RKO (cell line): ENCODE measurements at regions not wholly inside any gene's neighbourhood (a gene's known extent, or its start where the extent isn't known, plus 50 kb on each side); places are given as distances from the start of the nearest gene placed in this dataset.

ENCODE experiments used
- DNase-seq: peaks from one replicate; pipeline ENCODE4 v3.0.0-alpha.2; 2016; ENCODE audit warnings: low spot score

- no peak for DNase-seq
Measured at GRCh38 chr15:100812802-100813201, 66.8 kb upstream of the ALDH1A3 start.

GRCh38 chr15:100818927-100819326 is 60.7 kb upstream of the ALDH1A3 start:
- no peak for DNase-seq

- DNase-seq: no peak
Measured at GRCh38 chr15:100820528-100820927, 59.1 kb upstream of the ALDH1A3 start.

GRCh38 chr15:100821327-100821726 is 58.3 kb upstream of the ALDH1A3 start:
- DNase-seq: no peak

DNA sequence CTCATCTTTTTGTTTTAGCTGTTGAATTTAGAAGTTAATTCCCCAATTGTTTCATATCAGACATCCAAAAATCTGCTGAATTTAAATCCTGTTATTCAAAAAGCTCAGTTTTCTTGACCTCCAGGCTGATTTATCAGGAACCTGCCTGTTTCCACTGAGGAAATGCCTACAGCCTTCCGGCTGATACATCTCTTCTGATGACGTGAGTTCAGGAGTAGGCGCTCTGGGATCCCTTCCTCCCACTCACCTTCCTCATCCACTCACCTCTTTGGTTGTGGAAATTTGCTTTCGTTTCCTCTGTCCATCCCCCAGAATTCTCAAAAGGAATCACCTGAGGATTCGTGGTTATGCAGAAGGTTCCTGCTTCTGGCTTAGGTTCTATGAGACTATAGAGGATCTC is 55.4 kb upstream of the ALDH1A3 start:
- DNase-seq: no peak

GRCh38 chr15:100829457-100829856 is 50.2 kb upstream of the ALDH1A3 start:
- no peak for DNase-seq
